CD4-positive, alpha-beta T cell (primary cell): ENCODE measurements at regions not wholly inside any gene's neighbourhood (a gene's known extent, or its start where the extent isn't known, plus 50 kb on each side); places are given as distances from the start of the nearest gene placed in this dataset.

Source experiments
- ATAC-seq: fragments of 200-7000 bp; cut with Tn5 transposase; one replicate; pipeline ENCODE4 v1.10.0; 2022; ENCODE audit warnings: mild to moderate bottlenecking; ENCODE audit not compliant: poor library complexity
- CTCF ChIA-PET: fragments of 350-600 bp; sonication (Branson Sonifier 250); formaldehyde crosslinking; loops from one replicate; lab custom pipeline; 2021; ENCODE audit warnings: antibody characterized with exemption, inconsistent platforms; lab: Charles Lee
- POLR2A ChIA-PET: fragments of 350-600 bp; sonication (Branson Sonifier 250); formaldehyde crosslinking; loops from one replicate; lab custom pipeline; 2021; ENCODE audit warnings: antibody characterized with exemption, inconsistent platforms; lab: Charles Lee
- DNase-seq, 14 experiments: peaks; one replicate each; pipeline ENCODE4 v3.0.0-alpha.2; 2013 to 2020; ENCODE audit warnings: mixed read lengths in 2 of 14
- H3K27ac ChIP-seq, 2 donors: one replicate each; pipeline versions ENCODE4 v1.5.1 to v1.7.0; 2013; ENCODE audit warnings: low read length in 2 of 2, low read depth in 1 of 2, mild to moderate bottlenecking in 1 of 2
- H3K27me3 ChIP-seq, 2 experiments: 1 replicate in 1 of 2; 2 replicates in 1 of 2; pipeline versions ENCODE4 v1.6.1 to v1.7.0; 2013; ENCODE audit warnings: low read length in 2 of 2, control low read depth in 1 of 2, mild to moderate bottlenecking in 1 of 2, moderate library complexity in 1 of 2; ENCODE audit not compliant: insufficient read depth in 2 of 2, control insufficient read depth in 1 of 2
- H3K36me3 ChIP-seq: one replicate; pipeline ENCODE4 v1.6.1; 2013; ENCODE audit warnings: low read length, control low read depth; ENCODE audit not compliant: insufficient read depth
- H3K4me1 ChIP-seq: one replicate; pipeline ENCODE4 v1.6.1; 2013; ENCODE audit warnings: low read length, control low read depth; ENCODE audit not compliant: insufficient read depth
- H3K4me3 ChIP-seq: one replicate; pipeline ENCODE4 v1.5.1; 2013; ENCODE audit warnings: mild to moderate bottlenecking, low read length, moderate library complexity
- H3K9me3 ChIP-seq, 2 experiments: 1 replicate in 1 of 2; 2 replicates in 1 of 2; pipeline versions ENCODE4 v1.6.1 to v1.7.0; 2013; ENCODE audit warnings: low read length in 2 of 2, mild to moderate bottlenecking in 2 of 2, control low read depth in 1 of 2, moderate library complexity in 1 of 2; ENCODE audit not compliant: control insufficient read depth in 1 of 2, insufficient read depth in 1 of 2
- H3K27ac Mint-ChIP-seq: one replicate; pipeline ENCODE4 v1.8.0; 2020; ENCODE audit warnings: mixed read lengths
- H3K27me3 Mint-ChIP-seq: one replicate; pipeline ENCODE4 v1.8.0; 2021; ENCODE audit warnings: mixed read lengths
- H3K36me3 Mint-ChIP-seq: one replicate; pipeline ENCODE4 v1.8.0; 2021; ENCODE audit warnings: low read depth, mixed read lengths
- H3K4me1 Mint-ChIP-seq: one replicate; pipeline ENCODE4 v1.8.0; 2021; ENCODE audit warnings: low read depth, mixed read lengths
- H3K4me3 Mint-ChIP-seq: one replicate; pipeline ENCODE4 v1.8.0; 2020; ENCODE audit warnings: mild to moderate bottlenecking, mixed read lengths
- H3K9me3 Mint-ChIP-seq: one replicate; pipeline ENCODE4 v1.8.0; 2020; ENCODE audit warnings: mixed read lengths
- CTCF ChIP-seq: fragments of 200-600 bp; IDR thresholded peaks from one replicate; pipeline ENCODE4 v1.8.0; 2022; ENCODE audit warnings: antibody characterized with exemption, mild to moderate bottlenecking
- intact Hi-C, 2 experiments: fragments of 100-400 bp; cut with DNase I in 1 of 2; cut with micrococcal nuclease in 1 of 2; formaldehyde crosslinking; loops; one replicate each; pipeline versions ENCODE4 v1.15.1 to v1.9.0; 2023 to 2025; cut with DNase I, micrococcal nuclease

GRCh38 chr14:48378541-48378940 is 703.1 kb upstream of the MDGA2 start:
- H3K27ac Mint-ChIP-seq = no peak overlapping the region

GRCh38 chr14:48373981-48374380 is 698.6 kb upstream of the MDGA2 start:
- no peak overlapping the region for H3K4me3 ChIP-seq
- intact Hi-C loops = no loop called here
- ATAC-seq = no peak

More at GRCh38 chr14:48378541-48378940, 703.1 kb upstream of the MDGA2 start:
- H3K9me3 ChIP-seq = peaks cover 0 to 5% of the 10 kb centered on the region in 2 experiments
- peaks cover 2% of the 10 kb centered on the region for H3K9me3 Mint-ChIP-seq
- no peak overlapping the region for H3K4me3 ChIP-seq
- no peaks in the 10 kb centered on the region for H3K27me3 Mint-ChIP-seq
- no peaks in the 10 kb centered on the region for H3K4me1 ChIP-seq
- no peaks in the 10 kb centered on the region for H3K36me3 ChIP-seq
- intact Hi-C loops = no loop called here
- ChIA-PET POLR2A (no interaction called here), CTCF (no interaction called here)
- no peaks in the 10 kb centered on the region for H3K27me3 ChIP-seq
- no peak overlapping the region for H3K27ac ChIP-seq
- no peak for TF ChIP-seq CTCF
- ATAC-seq = no peak
- H3K4me3 Mint-ChIP-seq = no peak overlapping the region
- DNase-seq = no peak
- no peaks in the 10 kb centered on the region for H3K36me3 Mint-ChIP-seq
- no peaks in the 10 kb centered on the region for H3K4me1 Mint-ChIP-seq

GRCh38 chr14:48350971-48351370 is 675.6 kb upstream of the MDGA2 start:
- Mint-ChIP-seq H3K9me3 (peaks cover 2% of the 10 kb centered on the region), H3K27ac (no peak overlapping the region), H3K27me3 (no peaks in the 10 kb centered on the region), H3K36me3 (no peaks in the 10 kb centered on the region), H3K4me3 (no peak overlapping the region), H3K4me1 (no peaks in the 10 kb centered on the region)
- Histone ChIP-seq H3K36me3 (no peaks in the 10 kb centered on the region), H3K9me3 (no peaks in the 10 kb centered on the region), H3K27me3 (no peaks in the 10 kb centered on the region), H3K4me1 (no peaks in the 10 kb centered on the region), H3K4me3 (no peak overlapping the region), H3K27ac (no peak overlapping the region)
- CTCF ChIA-PET = no interaction called here
- ATAC-seq (no peak), DNase-seq (no peak)
- TF ChIP-seq CTCF = no peak
- intact Hi-C loops = no loop called here
- POLR2A ChIA-PET = no interaction called here

More at GRCh38 chr14:48373981-48374380, 698.6 kb upstream of the MDGA2 start:
- no peak overlapping the region for H3K27ac Mint-ChIP-seq
- Histone ChIP-seq H3K9me3 (peaks cover 0 to 6% of the 10 kb centered on the region in 2 experiments), H3K36me3 (no peaks in the 10 kb centered on the region), H3K4me1 (no peaks in the 10 kb centered on the region), H3K27me3 (no peaks in the 10 kb centered on the region), H3K27ac (no peak overlapping the region)
- H3K4me3 Mint-ChIP-seq = no peak overlapping the region
- CTCF ChIA-PET = no interaction called here
- no peaks in the 10 kb centered on the region for H3K27me3 Mint-ChIP-seq
- H3K4me1 Mint-ChIP-seq = no peaks in the 10 kb centered on the region
- H3K36me3 Mint-ChIP-seq = no peaks in the 10 kb centered on the region
- POLR2A ChIA-PET = no interaction called here
- peaks cover 2% of the 10 kb centered on the region for H3K9me3 Mint-ChIP-seq
- no peak for DNase-seq
- TF ChIP-seq CTCF = no peak
